H1 (cell line): ENCODE measurements at regions not wholly inside any gene's neighbourhood (a gene's known extent, or its start where the extent isn't known, plus 50 kb on each side); places are given as distances from the start of the nearest gene placed in this dataset.

ENCODE experiments used
- CTCF ChIA-PET: fragments of 300-600 bp; sonication (Branson Sonifier 250); formaldehyde crosslinking; loops from one replicate; lab custom pipeline; 2021; ENCODE audit not compliant: partially characterized antibody; lab: Charles Lee
- POLR2A ChIA-PET: fragments of 300-600 bp; sonication (Branson Sonifier 250); formaldehyde crosslinking; loops from one replicate; lab custom pipeline; 2021; ENCODE audit warnings: inconsistent platforms; ENCODE audit not compliant: partially characterized antibody; lab: Charles Lee
- DNase-seq, 2 experiments: peaks; one replicate each; pipeline versions ENCODE4 v3.0.0 to v3.0.0-alpha.2; 2010 to 2022; ENCODE audit warnings: low spot score in 2 of 2, low read depth in 1 of 2, mixed read lengths in 1 of 2
- FAIRE-seq: peaks from 2 replicates; lab custom pipeline; 2011; peaks lifted over from hg19 to GRCh38; lab: Jason Lieb, UNC
- H2AFZ ChIP-seq: 2 replicates; pipeline ENCODE4 v1.8.1; 2012; ENCODE audit warnings: low read length, inconsistent platforms
- H2AK5ac ChIP-seq: 2 replicates; pipeline ENCODE4 v1.6.1; 2013; ENCODE audit warnings: low read depth, low read length
- H2BK120ac ChIP-seq: replicated peaks from 2 replicates; pipeline ENCODE3; 2013; ENCODE audit warnings: low read depth, low read length, inconsistent platforms
- H2BK12ac ChIP-seq: 2 replicates; pipeline ENCODE4 v1.6.1; 2013; ENCODE audit warnings: low read depth, low read length
- H2BK15ac ChIP-seq: 2 replicates; pipeline ENCODE4 v1.6.1; 2013; ENCODE audit warnings: low read length
- H2BK20ac ChIP-seq: 2 replicates; pipeline ENCODE4 v1.6.1; 2013; ENCODE audit warnings: low read length
- H2BK5ac ChIP-seq: 2 replicates; pipeline ENCODE4 v1.6.1; 2013; ENCODE audit warnings: low read depth, low read length
- H3K14ac ChIP-seq: 2 replicates; pipeline ENCODE4 v1.6.1; 2013; ENCODE audit warnings: inconsistent platforms; ENCODE audit not compliant: insufficient read length
- H3K18ac ChIP-seq: 2 replicates; pipeline ENCODE4 v1.6.1; 2013; ENCODE audit warnings: low read length; ENCODE audit errors: extremely low read depth
- H3K23ac ChIP-seq: 2 replicates; pipeline ENCODE4 v1.6.1; 2013; ENCODE audit warnings: inconsistent platforms; ENCODE audit not compliant: insufficient read length
- H3K23me2 ChIP-seq: 2 replicates; pipeline ENCODE4 v1.6.1; 2013; ENCODE audit warnings: low read depth, low read length
- H3K27ac ChIP-seq: 2 replicates; pipeline ENCODE4 v1.6.1; 2011; ENCODE audit warnings: low read depth, low read length, inconsistent platforms
- H3K27me3 ChIP-seq, 4 experiments: replicated peaks in 1 of 4; 1 replicate in 1 of 4; 2 replicates in 3 of 4; pipeline versions ENCODE4 v1.6.1 to v1.8.1; 2011 to 2013; ENCODE audit warnings: low read length in 3 of 4, mild to moderate bottlenecking in 3 of 4, inconsistent platforms in 2 of 4, mixed read lengths in 2 of 4, moderate library complexity in 1 of 4; ENCODE audit not compliant: control insufficient read depth in 3 of 4, insufficient read depth in 3 of 4; ENCODE audit errors: extremely low read depth in 1 of 4
- H3K36me3 ChIP-seq, 4 experiments: 2 replicates each; pipeline versions ENCODE4 v1.6.1 to v1.8.1; 2011 to 2013; ENCODE audit warnings: mild to moderate bottlenecking in 4 of 4, low read length in 3 of 4, moderate library complexity in 2 of 4, control low read depth in 1 of 4, inconsistent platforms in 1 of 4; ENCODE audit not compliant: insufficient read depth in 4 of 4, control insufficient read depth in 2 of 4
- H3K4ac ChIP-seq: replicated peaks from 2 replicates; pipeline ENCODE3; 2013; ENCODE audit warnings: low read length, low read depth, mixed read lengths, inconsistent platforms; ENCODE audit not compliant: insufficient read length
- H3K4me1 ChIP-seq, 4 experiments: replicated peaks in 1 of 4; 1 replicate in 1 of 4; 2 replicates in 3 of 4; pipeline versions ENCODE4 v1.6.1 to v1.8.1; 2011 to 2013; ENCODE audit warnings: low read length in 3 of 4, inconsistent platforms in 2 of 4, mixed read lengths in 1 of 4; ENCODE audit not compliant: insufficient read depth in 4 of 4, control insufficient read depth in 3 of 4
- H3K4me2 ChIP-seq, 2 experiments: 2 replicates each; pipeline versions ENCODE4 v1.6.1 to v1.8.1; 2011 to 2013; ENCODE audit warnings: low read depth in 2 of 2, low read length in 2 of 2, control low read depth in 1 of 2, inconsistent platforms in 1 of 2, mild to moderate bottlenecking in 1 of 2; ENCODE audit not compliant: insufficient read depth in 1 of 2
- H3K4me3 ChIP-seq, 4 experiments: fragments of 200-600, 300-600 bp in 1 of 4; sonication (generic), shearing (Covaris generic), sonication (Bioruptor Twin) in 1 of 4; 2 replicates each; pipeline versions ENCODE4 v1.5.1 to v1.8.1; 2011 to 2016; ENCODE audit warnings: low read length in 4 of 4, low read depth in 3 of 4, control low read depth in 2 of 4, inconsistent platforms in 2 of 4, mild to moderate bottlenecking in 2 of 4, mixed read lengths in 1 of 4, moderate library complexity in 1 of 4; ENCODE audit not compliant: insufficient read depth in 2 of 4; ENCODE audit errors: extremely low read depth in 1 of 4
- H3K56ac ChIP-seq: replicated peaks from 2 replicates; pipeline ENCODE3; 2013; ENCODE audit warnings: low read depth, mild to moderate bottlenecking, mixed read lengths, low read length, inconsistent platforms; ENCODE audit not compliant: insufficient read length
- H3K79me1 ChIP-seq: 2 replicates; pipeline ENCODE4 v1.6.1; 2013; ENCODE audit warnings: low read depth, low read length, control low read depth
- H3K79me2 ChIP-seq, 2 experiments: 2 replicates each; pipeline versions ENCODE4 v1.6.1 to v1.8.1; 2012 to 2013; ENCODE audit warnings: low read length in 2 of 2, mild to moderate bottlenecking in 2 of 2, inconsistent platforms in 1 of 2; ENCODE audit not compliant: insufficient read depth in 2 of 2, control insufficient read depth in 1 of 2
- H3K9ac ChIP-seq, 4 experiments: replicated peaks in 1 of 4; 1 replicate in 1 of 4; 2 replicates in 3 of 4; pipeline versions ENCODE4 v1.6.1 to v1.8.1; 2011 to 2013; ENCODE audit warnings: low read depth in 3 of 4, low read length in 3 of 4, control low read depth in 2 of 4, mild to moderate bottlenecking in 2 of 4, moderate library complexity in 2 of 4, inconsistent platforms in 1 of 4; ENCODE audit errors: extremely low read depth in 1 of 4
- H3K9me3 ChIP-seq, 2 experiments: 2 replicates each; pipeline versions ENCODE4 v1.6.1 to v1.8.1; 2012 to 2013; ENCODE audit warnings: mild to moderate bottlenecking in 2 of 2, moderate library complexity in 2 of 2, control low read depth in 1 of 2, inconsistent platforms in 1 of 2, low read depth in 1 of 2, low read length in 1 of 2, mixed read lengths in 1 of 2; ENCODE audit not compliant: insufficient read depth in 2 of 2
- H4K20me1 ChIP-seq, 2 experiments: replicated peaks in 1 of 2; 2 replicates each; pipeline versions ENCODE3 to v1.8.1; 2011 to 2013; ENCODE audit warnings: inconsistent platforms in 2 of 2, low read length in 2 of 2, mild to moderate bottlenecking in 1 of 2; ENCODE audit not compliant: insufficient read depth in 2 of 2, control insufficient read depth in 1 of 2
- H4K5ac ChIP-seq: 2 replicates; pipeline ENCODE4 v1.6.1; 2013; ENCODE audit warnings: low read length, low read depth, mixed read lengths, inconsistent platforms; ENCODE audit not compliant: insufficient read length
- H4K8ac ChIP-seq: 2 replicates; pipeline ENCODE4 v1.8.0; 2013; ENCODE audit warnings: mild to moderate bottlenecking, moderate library complexity, low read length, inconsistent platforms; ENCODE audit not compliant: insufficient read depth; ENCODE audit errors: extremely low read depth
- H4K91ac ChIP-seq: replicated peaks from 2 replicates; pipeline ENCODE3; 2013; ENCODE audit warnings: low read length, mixed read lengths, inconsistent platforms; ENCODE audit not compliant: insufficient read length
- RBBP5 ChIP-seq: IDR thresholded peaks from 2 replicates; pipeline ENCODE4 v1.7.1; 2012; ENCODE audit warnings: low read depth, mild to moderate bottlenecking, inconsistent platforms, low read length, moderate library complexity, borderline replicate concordance
- WGBS, 2 experiments: shearing (Covaris generic) in 1 of 2; methylation state at CpG; one replicate each; pipeline versions ENCODE4 v1.1.6 to v1.1.7; 2013 to 2015; ENCODE audit warnings: low lambda C conversion rate in 2 of 2, mixed read lengths in 2 of 2, inconsistent platforms in 1 of 2, low coverage in 1 of 2, missing lambda C conversion rate in 1 of 2; ENCODE audit not compliant: insufficient replicate concordance in 2 of 2, insufficient coverage in 1 of 2, insufficient read length in 1 of 2; ENCODE audit errors: extremely low coverage in 1 of 2, missing lambda C conversion rate in 1 of 2; 5-methylcytosine and 5-hydroxymethylcytosine counted together

GRCh38 chr1:103247517-103247916, 139.2 kb upstream of the COL11A1 start:
- Histone ChIP-seq H3K14ac (no peak overlapping the region), H2BK15ac (no peak overlapping the region), H2AK5ac (no peak overlapping the region), H3K27ac (no peak overlapping the region), H4K20me1 (no peaks in the 10 kb centered on the region), H3K27me3 (no peaks in the 10 kb centered on the region), H3K79me2 (no peaks in the 10 kb centered on the region), H3K4me2 (no peak overlapping the region), H4K8ac (no peak overlapping the region), H4K91ac (no peak overlapping the region), H3K4me1 (peaks cover 0 to 6% (median 1%) of the 10 kb centered on the region in 4 experiments; a peak in 4 of 7 replicates), H3K23me2 (no peaks in the 10 kb centered on the region), H2AFZ (no peak overlapping the region), H3K9me3 (no peaks in the 10 kb centered on the region), H3K36me3 (no peaks in the 10 kb centered on the region), H3K18ac (no peak overlapping the region), H3K23ac (no peak overlapping the region), H4K5ac (no peak overlapping the region), H2BK120ac (no peak overlapping the region), H3K79me1 (no peaks in the 10 kb centered on the region), H2BK20ac (no peak overlapping the region), H2BK12ac (no peak overlapping the region), H3K9ac (no peak overlapping the region), H3K56ac (no peak overlapping the region), H2BK5ac (no peak overlapping the region), H3K4me3 (no peak overlapping the region), H3K4ac (no peak overlapping the region)
- TF ChIP-seq RBBP5: no peak
- DNase-seq: no peak
- 44% methylated on average over 2 of the region's 2 CpGs; no CpG with 5 or more reads in 1 of the 2 experiments for WGBS, 2 experiments
- no peak for FAIRE-seq
- ChIA-PET CTCF (interaction anchor here (0.9 kb wide), 1 partner anchor 213 kb away, joined by 3 read pairs; no protein-coding TSS in a partner anchor), POLR2A (no interaction called here)
